GM23338 (cell line): ENCODE measurements at regions not wholly inside any gene's neighbourhood (a gene's known extent, or its start where the extent isn't known, plus 50 kb on each side); places are given as distances from the start of the nearest gene placed in this dataset.

Experiments used
- ATAC-seq: fragments of 200-7000 bp; cut with Tn5 transposase; 3 replicates; pipeline ENCODE4 v1.9.1; 2020
- DNase-seq: peaks from one replicate; pipeline ENCODE4 v3.0.0-alpha.2; 2015; ENCODE audit warnings: low spot score
- H2AFZ ChIP-seq: fragments of 200-600 bp; sonication (generic); 2 replicates; pipeline ENCODE4 v1.8.0; 2016; ENCODE audit warnings: antibody characterized with exemption, mild to moderate bottlenecking, moderate library complexity
- H3F3A ChIP-seq: fragments of 200-600 bp; sonication (generic); replicated peaks from 2 replicates; pipeline ENCODE4 v1.8.0; 2017; ENCODE audit warnings: antibody characterized with exemption, mixed run types, low read depth
- H3K27ac ChIP-seq: fragments of 200-600 bp; sonication (generic); 2 replicates; pipeline ENCODE4 v1.6.1; 2016; ENCODE audit warnings: low read depth
- H3K27me3 ChIP-seq: fragments of 200-600 bp; sonication (generic); 2 replicates; pipeline ENCODE4 v1.8.0; 2016; ENCODE audit warnings: mild to moderate bottlenecking, mixed run types, moderate library complexity; ENCODE audit not compliant: insufficient read depth
- H3K36me3 ChIP-seq: fragments of 200-600 bp; sonication (generic); 2 replicates; pipeline ENCODE4 v1.8.0; 2016; ENCODE audit warnings: mild to moderate bottlenecking; ENCODE audit not compliant: insufficient read depth
- H3K4me1 ChIP-seq: fragments of 200-600 bp; sonication (generic); 2 replicates; pipeline ENCODE4 v1.8.0; 2016; ENCODE audit warnings: mild to moderate bottlenecking, moderate library complexity; ENCODE audit not compliant: insufficient read depth
- H3K4me2 ChIP-seq: fragments of 200-600 bp; sonication (generic); 2 replicates; pipeline ENCODE4 v1.7.1; 2017; ENCODE audit warnings: mixed run types
- H3K4me3 ChIP-seq: fragments of 200-600 bp; sonication (generic); 2 replicates; pipeline ENCODE4 v1.6.1; 2016; ENCODE audit warnings: mixed run types
- H3K79me2 ChIP-seq: fragments of 200-600 bp; sonication (generic); replicated peaks from 2 replicates; pipeline ENCODE4 v1.8.0; 2017; ENCODE audit warnings: mild to moderate bottlenecking; ENCODE audit not compliant: insufficient read depth
- H3K9me2 ChIP-seq: fragments of 200-600 bp; sonication (generic); 2 replicates; pipeline ENCODE4 v1.8.0; 2017; ENCODE audit not compliant: insufficient read depth
- H4K20me1 ChIP-seq: fragments of 200-600 bp; sonication (generic); replicated peaks from 2 replicates; pipeline ENCODE4 v1.8.0; 2017; ENCODE audit warnings: mild to moderate bottlenecking; ENCODE audit not compliant: insufficient read depth
- H3K27ac Mint-ChIP-seq: 2 replicates; pipeline ENCODE4 v1.8.0; 2020; ENCODE audit warnings: inconsistent platforms, mild to moderate bottlenecking, moderate library complexity, mixed read lengths
- H3K27me3 Mint-ChIP-seq: 3 replicates; pipeline ENCODE4 v1.8.0; 2022; ENCODE audit warnings: low read depth, mild to moderate bottlenecking, moderate library complexity, mixed read lengths, inconsistent platforms; ENCODE audit not compliant: insufficient read depth, poor library complexity
- H3K36me3 Mint-ChIP-seq: 3 replicates; pipeline ENCODE4 v1.8.0; 2021; ENCODE audit warnings: low read depth, mild to moderate bottlenecking, inconsistent platforms, moderate library complexity, mixed read lengths
- H3K4me1 Mint-ChIP-seq: 3 replicates; pipeline ENCODE4 v1.8.0; 2020; ENCODE audit warnings: mild to moderate bottlenecking, inconsistent platforms, mixed read lengths
- H3K4me3 Mint-ChIP-seq: 3 replicates; pipeline ENCODE4 v1.8.0; 2021; ENCODE audit warnings: moderate library complexity, mild to moderate bottlenecking, inconsistent platforms, mixed read lengths
- H3K9me3 Mint-ChIP-seq: 3 replicates; pipeline ENCODE4 v1.8.0; 2020; ENCODE audit warnings: moderate library complexity, mild to moderate bottlenecking, inconsistent platforms, mixed read lengths
- CREB1 ChIP-seq: fragments of 250-450 bp; sonication (Bioruptor Pico); IDR thresholded peaks from 2 replicates; pipeline ENCODE4 v1.5.0; 2020; ENCODE audit warnings: low read depth, mild to moderate bottlenecking, moderate library complexity
- EZH2 ChIP-seq: fragments of 200-600 bp; sonication (generic); IDR thresholded peaks from one replicate; pipeline ENCODE4 v1.8.0; 2017; ENCODE audit warnings: antibody characterized with exemption, mild to moderate bottlenecking, low read depth; ENCODE audit not compliant: unreplicated experiment
- EZH2phosphoT487 ChIP-seq: fragments of 200-600 bp; sonication (generic); IDR thresholded peaks from one replicate; pipeline ENCODE4 v1.8.1; 2018; ENCODE audit warnings: antibody characterized with exemption; ENCODE audit not compliant: unreplicated experiment
- JUNB ChIP-seq: IDR thresholded peaks from one replicate; pipeline ENCODE4 v1.6.1; 2016; ENCODE audit warnings: antibody characterized with exemption; ENCODE audit not compliant: unreplicated experiment
- NANOG ChIP-seq: IDR thresholded peaks from 2 replicates; pipeline ENCODE4 v1.6.1; 2016; ENCODE audit warnings: antibody characterized with exemption, borderline replicate concordance
- REST ChIP-seq: IDR thresholded peaks from one replicate; pipeline ENCODE4 v1.6.1; 2018; ENCODE audit warnings: antibody characterized with exemption; ENCODE audit not compliant: unreplicated experiment
- ZNF114 ChIP-seq: fragments of 250-450 bp; sonication (Bioruptor Pico); IDR thresholded peaks from 2 replicates; pipeline ENCODE4 v1.5.0; 2020; ENCODE audit warnings: mild to moderate bottlenecking, moderate library complexity
- ZNF331 ChIP-seq: fragments of 250-450 bp; sonication (Bioruptor Pico); IDR thresholded peaks from 2 replicates; pipeline ENCODE4 v1.5.0; 2020; ENCODE audit warnings: low read depth, mild to moderate bottlenecking, moderate library complexity
- TF ChIP-seq, protein P1 (sequence below): fragments of 250-450 bp; sonication (Bioruptor Pico); IDR thresholded peaks from 2 replicates; pipeline ENCODE4 v1.5.0; 2020; ENCODE audit warnings: mild to moderate bottlenecking, moderate library complexity
- TF ChIP-seq, protein P2 (sequence below): IDR thresholded peaks from 2 replicates; pipeline ENCODE4 v1.6.1; 2016; ENCODE audit warnings: antibody characterized with exemption
- TF ChIP-seq, protein P3 (sequence below), 2 experiments: fragments of 200-600 bp in 1 of 2; sonication (generic) in 1 of 2; conservative IDR thresholded peaks; 2 replicates each; pipeline versions ENCODE4 v1.5.1 to v1.6.1; 2016 to 2017; ENCODE audit warnings: antibody characterized with exemption in 2 of 2, low read depth in 2 of 2, mild to moderate bottlenecking in 2 of 2, moderate library complexity in 1 of 2

DNA sequence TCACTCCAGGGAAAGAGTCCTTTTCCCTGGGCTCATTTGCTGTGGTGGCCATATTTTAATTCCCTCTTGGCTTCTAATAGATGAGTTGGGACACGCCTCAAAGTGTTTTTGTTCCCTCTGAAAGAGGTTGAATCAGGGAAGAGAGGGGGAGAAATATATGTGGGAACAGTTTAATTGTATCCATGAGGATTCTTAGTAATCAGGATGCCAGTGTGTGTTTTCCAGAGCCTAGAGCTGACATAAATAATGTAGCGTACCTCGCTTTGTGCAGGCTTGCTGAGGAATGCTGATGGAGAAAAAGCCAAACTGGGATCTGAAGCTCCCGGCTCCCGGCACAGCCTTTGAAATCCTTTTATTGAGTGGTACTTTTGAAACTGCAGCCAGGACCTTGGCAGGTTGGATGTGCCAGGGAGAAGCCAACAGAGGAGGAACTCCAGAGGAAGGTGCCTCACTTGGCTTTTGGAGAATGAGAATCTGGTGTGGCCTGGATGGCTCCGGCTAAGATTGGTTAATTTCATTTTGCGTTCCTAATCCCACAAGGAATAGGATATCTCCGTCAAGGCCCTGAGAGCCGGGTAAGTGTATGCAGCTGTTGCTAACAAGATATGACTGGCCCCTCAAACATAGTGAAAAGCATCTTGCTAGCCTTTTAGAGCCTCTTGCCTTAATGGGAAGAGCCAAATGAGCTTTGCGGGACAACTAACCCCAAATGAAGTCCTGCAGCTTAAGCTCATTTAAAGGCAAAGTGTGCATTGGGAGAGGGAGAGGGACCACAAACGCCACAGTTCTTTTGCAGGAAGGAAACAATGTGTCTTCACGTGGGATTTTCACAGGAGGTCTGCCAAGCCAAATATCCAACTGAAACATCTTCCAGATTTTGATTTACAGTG lies 471.1 kb upstream of the WWC1 start:
- no peaks in the 10 kb centered on the region for H3K36me3 ChIP-seq
- Mint-ChIP-seq H3K9me3 (peaks cover 7% of the 10 kb centered on the region; the same call in 2 of the 3 replicates), H3K36me3 (peaks cover 5% of the 10 kb centered on the region; the same call in 1 of the 3 replicates), H3K4me3 (no peak overlapping the region), H3K4me1 (peaks cover 15% of the 10 kb centered on the region), H3K27me3 (peaks cover 3% of the 10 kb centered on the region), H3K27ac (no peak overlapping the region)
- H3K9me2 ChIP-seq = peaks cover 15% of the 10 kb centered on the region; the same call in 1 of the 2 replicates
- H4K20me1 ChIP-seq = no peaks in the 10 kb centered on the region
- no peak for DNase-seq
- H3K27ac ChIP-seq = no peak overlapping the region
- no peak for ATAC-seq
- H3K79me2 ChIP-seq = no peaks in the 10 kb centered on the region
- no peak overlapping the region for H3K4me2 ChIP-seq
- no peak overlapping the region for H3K4me3 ChIP-seq
- H3F3A ChIP-seq = no peaks in the 10 kb centered on the region
- no peaks in the 10 kb centered on the region for H3K27me3 ChIP-seq
- no peaks in the 10 kb centered on the region; the same call in 1 of the 2 replicates for H3K4me1 ChIP-seq
- 0 out of 2 replicates have a peak overlapping the region, but pooled peaks have one; percentile 28 for H2AFZ ChIP-seq
- TF ChIP-seq EZH2phosphoT487 (no peak), ZNF331 (CRISPR knock-in tag) (no peak), ZNF114 (CRISPR knock-in tag) (no peak), CREB1 (CRISPR knock-in tag) (no peak), NANOG (no peak), REST (no peak), EZH2 (no peak), JUNB (no peak)
- TF ChIP-seq, protein P1, sequence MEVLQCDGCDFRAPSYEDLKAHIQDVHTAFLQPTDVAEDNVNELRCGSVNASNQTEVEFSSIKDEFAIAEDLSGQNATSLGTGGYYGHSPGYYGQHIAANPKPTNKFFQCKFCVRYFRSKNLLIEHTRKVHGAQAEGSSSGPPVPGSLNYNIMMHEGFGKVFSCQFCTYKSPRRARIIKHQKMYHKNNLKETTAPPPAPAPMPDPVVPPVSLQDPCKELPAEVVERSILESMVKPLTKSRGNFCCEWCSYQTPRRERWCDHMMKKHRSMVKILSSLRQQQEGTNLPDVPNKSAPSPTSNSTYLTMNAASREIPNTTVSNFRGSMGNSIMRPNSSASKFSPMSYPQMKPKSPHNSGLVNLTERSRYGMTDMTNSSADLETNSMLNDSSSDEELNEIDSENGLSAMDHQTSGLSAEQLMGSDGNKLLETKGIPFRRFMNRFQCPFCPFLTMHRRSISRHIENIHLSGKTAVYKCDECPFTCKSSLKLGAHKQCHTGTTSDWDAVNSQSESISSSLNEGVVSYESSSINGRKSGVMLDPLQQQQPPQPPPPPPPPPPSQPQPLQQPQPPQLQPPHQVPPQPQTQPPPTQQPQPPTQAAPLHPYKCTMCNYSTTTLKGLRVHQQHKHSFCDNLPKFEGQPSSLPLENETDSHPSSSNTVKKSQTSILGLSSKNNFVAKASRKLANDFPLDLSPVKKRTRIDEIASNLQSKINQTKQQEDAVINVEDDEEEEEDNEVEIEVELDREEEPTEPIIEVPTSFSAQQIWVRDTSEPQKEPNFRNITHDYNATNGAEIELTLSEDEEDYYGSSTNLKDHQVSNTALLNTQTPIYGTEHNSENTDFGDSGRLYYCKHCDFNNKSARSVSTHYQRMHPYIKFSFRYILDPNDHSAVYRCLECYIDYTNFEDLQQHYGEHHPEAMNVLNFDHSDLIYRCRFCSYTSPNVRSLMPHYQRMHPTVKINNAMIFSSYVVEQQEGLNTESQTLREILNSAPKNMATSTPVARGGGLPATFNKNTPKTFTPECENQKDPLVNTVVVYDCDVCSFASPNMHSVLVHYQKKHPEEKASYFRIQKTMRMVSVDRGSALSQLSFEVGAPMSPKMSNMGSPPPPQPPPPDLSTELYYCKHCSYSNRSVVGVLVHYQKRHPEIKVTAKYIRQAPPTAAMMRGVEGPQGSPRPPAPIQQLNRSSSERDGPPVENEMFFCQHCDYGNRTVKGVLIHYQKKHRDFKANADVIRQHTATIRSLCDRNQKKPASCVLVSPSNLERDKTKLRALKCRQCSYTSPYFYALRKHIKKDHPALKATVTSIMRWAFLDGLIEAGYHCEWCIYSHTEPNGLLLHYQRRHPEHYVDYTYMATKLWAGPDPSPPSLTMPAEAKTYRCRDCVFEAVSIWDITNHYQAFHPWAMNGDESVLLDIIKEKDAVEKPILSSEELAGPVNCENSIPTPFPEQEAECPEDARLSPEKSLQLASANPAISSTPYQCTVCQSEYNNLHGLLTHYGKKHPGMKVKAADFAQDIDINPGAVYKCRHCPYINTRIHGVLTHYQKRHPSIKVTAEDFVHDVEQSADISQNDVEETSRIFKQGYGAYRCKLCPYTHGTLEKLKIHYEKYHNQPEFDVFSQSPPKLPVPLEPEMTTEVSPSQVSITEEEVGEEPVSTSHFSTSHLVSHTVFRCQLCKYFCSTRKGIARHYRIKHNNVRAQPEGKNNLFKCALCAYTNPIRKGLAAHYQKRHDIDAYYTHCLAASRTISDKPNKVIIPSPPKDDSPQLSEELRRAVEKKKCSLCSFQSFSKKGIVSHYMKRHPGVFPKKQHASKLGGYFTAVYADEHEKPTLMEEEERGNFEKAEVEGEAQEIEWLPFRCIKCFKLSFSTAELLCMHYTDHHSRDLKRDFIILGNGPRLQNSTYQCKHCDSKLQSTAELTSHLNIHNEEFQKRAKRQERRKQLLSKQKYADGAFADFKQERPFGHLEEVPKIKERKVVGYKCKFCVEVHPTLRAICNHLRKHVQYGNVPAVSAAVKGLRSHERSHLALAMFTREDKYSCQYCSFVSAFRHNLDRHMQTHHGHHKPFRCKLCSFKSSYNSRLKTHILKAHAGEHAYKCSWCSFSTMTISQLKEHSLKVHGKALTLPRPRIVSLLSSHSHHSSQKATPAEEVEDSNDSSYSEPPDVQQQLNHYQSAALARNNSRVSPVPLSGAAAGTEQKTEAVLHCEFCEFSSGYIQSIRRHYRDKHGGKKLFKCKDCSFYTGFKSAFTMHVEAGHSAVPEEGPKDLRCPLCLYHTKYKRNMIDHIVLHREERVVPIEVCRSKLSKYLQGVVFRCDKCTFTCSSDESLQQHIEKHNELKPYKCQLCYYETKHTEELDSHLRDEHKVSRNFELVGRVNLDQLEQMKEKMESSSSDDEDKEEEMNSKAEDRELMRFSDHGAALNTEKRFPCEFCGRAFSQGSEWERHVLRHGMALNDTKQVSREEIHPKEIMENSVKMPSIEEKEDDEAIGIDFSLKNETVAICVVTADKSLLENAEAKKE (CRISPR knock-in tag) = no peak
- TF ChIP-seq, protein P2, sequence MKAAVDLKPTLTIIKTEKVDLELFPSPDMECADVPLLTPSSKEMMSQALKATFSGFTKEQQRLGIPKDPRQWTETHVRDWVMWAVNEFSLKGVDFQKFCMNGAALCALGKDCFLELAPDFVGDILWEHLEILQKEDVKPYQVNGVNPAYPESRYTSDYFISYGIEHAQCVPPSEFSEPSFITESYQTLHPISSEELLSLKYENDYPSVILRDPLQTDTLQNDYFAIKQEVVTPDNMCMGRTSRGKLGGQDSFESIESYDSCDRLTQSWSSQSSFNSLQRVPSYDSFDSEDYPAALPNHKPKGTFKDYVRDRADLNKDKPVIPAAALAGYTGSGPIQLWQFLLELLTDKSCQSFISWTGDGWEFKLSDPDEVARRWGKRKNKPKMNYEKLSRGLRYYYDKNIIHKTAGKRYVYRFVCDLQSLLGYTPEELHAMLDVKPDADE = no peak
- TF ChIP-seq, protein P3, sequence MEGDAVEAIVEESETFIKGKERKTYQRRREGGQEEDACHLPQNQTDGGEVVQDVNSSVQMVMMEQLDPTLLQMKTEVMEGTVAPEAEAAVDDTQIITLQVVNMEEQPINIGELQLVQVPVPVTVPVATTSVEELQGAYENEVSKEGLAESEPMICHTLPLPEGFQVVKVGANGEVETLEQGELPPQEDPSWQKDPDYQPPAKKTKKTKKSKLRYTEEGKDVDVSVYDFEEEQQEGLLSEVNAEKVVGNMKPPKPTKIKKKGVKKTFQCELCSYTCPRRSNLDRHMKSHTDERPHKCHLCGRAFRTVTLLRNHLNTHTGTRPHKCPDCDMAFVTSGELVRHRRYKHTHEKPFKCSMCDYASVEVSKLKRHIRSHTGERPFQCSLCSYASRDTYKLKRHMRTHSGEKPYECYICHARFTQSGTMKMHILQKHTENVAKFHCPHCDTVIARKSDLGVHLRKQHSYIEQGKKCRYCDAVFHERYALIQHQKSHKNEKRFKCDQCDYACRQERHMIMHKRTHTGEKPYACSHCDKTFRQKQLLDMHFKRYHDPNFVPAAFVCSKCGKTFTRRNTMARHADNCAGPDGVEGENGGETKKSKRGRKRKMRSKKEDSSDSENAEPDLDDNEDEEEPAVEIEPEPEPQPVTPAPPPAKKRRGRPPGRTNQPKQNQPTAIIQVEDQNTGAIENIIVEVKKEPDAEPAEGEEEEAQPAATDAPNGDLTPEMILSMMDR (conservative IDR thresholded peaks at IDR 0.05; ENCODE audit: low read depth in 2 of 2) = no peak
